HG02852 (cell line): ENCODE measurements at regions not wholly inside any gene's neighbourhood (a gene's known extent, or its start where the extent isn't known, plus 50 kb on each side); places are given as distances from the start of the nearest gene placed in this dataset.

Source experiments
- ATAC-seq: cut with Tn5 transposase; IDR thresholded peaks from one replicate; pipeline ENCODE4 v1.9.1; 2021; ENCODE audit warnings: mild to moderate bottlenecking, moderate library complexity; ENCODE audit not compliant: unreplicated experiment

DNA sequence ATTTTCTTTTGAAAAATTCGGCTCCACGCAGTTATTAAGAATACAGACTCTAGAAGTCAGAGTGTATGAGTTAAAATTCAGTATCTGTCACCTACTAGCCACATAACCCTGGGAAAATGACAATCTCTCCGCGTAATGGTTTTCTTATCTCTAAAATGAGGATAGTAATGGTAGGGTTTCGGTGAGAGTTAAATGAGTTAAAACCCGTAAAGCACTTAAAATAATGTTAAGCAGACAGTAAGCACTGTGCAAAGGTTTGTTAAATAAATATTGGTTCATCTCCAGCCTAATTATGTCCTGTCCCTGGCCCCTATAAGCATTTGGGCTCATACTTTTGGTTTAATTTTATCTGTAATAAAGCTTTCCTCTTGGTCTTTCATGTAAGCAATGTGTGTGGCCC, 350.8 kb upstream of the GRIA3 start:
- ATAC-seq, result no peak

DNA sequence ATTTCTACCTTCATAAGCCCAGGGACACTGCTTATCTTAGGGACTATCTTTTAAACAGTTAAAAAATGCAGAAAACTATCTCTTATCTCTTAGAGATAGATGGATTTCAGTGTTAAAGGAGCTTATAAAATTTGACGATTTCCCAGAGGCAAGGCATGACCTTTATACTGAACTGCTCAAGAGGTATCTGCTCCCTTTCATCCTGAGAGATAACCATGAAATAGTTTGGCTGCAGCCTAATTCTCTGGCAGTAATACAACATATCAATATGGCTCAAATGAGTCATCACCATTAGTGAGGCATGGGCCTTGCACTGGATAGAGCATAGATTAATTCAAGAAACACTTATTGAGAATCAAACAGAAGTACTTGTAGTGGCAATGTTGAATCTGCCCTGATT, 348.2 kb upstream of the GRIA3 start:
- ATAC-seq, result no peak

DNA sequence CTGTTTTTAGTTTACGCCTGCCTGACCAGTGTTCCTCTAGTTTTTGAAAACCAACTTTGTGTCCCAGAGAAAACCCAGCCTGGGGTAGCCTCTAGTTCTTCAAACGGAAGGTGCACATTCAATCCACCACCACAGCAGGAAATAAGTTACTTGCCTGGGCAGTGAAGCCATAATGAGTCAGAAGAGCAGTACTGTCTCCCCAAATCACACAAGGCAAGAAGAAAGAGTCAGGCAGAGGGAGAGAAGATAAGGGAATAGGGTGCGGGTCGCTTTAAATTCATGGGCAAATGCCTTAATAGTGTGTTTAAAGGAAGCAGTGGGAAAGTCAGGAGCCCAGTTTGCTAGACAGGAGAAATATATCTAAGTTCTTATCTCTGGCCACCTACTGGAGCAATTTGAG, 333.8 kb upstream of the GRIA3 start:
- no peak for ATAC-seq

DNA sequence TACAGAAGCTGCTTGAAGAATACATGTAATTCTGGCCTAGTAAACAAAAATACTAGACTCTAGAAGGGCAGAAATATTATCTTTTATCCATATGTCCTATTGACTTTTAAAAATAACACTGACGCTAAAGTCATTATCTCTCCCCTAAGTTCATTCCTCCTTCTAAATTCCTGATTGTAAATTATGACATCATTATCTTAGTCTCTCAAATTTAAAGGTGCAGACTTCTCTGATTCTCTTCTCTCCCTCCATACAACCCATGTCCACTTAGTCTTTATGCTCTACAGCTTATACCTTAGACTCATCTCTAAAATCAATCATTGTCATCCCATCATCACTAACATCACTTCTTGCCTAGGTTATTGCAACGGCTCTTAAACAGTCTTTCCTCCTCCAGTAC, 327.9 kb upstream of the GRIA3 start:
- no peak for ATAC-seq

DNA sequence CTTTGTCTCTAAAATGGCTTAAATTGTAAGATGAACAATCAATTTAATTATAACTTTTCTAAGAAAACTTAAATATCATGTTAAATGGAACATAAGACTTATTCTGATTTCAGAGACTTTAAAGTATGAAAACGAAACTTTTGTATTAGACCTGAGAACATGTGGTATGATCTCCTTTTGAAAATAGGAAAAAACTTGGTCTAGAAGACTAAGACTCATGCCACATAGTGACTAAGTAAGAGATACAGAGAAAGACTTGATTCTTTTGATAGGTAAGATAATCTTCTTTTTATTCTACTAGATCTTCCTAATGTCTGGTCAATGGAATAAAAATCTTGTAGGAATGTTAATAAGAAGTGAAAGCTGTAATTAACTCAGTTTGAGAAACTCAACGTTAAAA, 326.3 kb upstream of the GRIA3 start:
- ATAC-seq, result no peak

DNA sequence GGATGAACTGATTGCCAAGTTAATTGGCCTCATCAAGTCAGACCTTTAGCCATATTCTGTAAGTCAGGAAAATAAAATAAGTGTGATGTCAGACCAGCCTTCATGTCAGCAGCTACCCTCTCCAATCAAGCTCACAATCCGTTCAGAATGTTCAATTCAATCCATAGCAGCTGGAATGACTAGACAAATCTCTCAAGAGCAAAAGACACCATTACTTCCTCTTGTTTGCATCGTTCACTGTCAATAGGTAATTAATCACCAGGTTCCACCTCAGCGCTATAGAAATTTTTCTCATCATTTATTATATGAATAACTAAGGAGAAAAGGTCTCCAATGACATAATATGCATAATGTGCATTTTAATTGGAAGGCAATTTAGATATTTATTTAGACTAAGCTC, 321.0 kb upstream of the GRIA3 start:
- ATAC-seq, result no peak

DNA sequence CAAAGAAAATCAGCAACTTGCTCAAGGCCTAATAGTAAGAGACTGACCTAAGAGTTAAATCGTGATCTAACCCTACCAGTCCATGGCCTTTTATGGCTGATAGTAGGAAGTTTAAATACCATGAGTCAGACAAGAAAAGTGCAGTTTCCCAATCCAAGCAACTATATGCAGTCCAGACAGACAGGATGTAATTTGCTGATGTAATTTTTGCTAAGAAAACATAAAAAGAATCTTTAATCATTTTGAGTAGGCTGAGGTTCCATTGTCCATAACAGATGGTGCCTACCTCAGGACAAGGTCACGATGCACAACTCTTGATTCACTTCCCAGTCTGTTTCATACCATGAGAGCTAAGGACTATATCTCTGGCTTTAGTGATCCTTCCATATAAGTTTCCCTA, 317.5 kb upstream of the GRIA3 start:
- no peak for ATAC-seq

DNA sequence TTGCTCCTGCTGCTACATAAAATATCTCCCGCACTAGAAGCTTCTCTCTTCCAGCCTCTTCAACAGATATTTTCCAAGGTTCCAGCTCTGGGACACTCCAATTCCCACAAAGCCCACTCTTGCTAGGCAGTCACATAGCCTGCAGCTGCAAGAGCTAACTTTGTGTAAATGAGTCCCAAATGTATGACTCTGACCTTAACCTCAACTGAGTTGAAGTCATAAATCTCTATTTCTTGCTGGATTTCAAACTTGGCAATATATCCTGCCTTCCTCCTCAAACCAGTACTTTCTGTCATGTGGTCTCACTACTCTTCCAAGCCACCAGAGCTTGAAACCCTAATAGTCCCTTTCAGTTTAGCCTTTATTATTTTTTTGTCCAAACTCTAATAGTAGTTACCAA, 315.4 kb upstream of the GRIA3 start:
- ATAC-seq, result no peak

DNA sequence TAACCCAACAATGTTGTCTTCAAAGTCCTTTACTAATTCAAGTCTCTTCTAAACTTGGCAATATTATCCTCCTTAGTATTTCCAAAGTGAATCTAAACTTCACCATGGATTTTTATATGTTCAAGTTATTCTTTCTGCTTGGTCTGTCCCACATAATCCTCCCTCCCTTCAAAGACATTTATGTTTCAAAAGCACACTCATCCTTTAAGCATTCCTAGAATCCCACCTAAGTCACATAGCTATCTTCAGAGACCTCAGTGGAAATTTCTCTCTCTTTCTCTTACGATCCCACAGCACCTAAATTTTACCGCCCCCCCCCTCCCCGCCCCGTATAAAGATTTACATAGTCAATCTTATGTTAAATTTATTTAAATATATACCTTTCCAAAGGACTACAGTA, 314.9 kb upstream of the GRIA3 start:
- ATAC-seq, result no peak

DNA sequence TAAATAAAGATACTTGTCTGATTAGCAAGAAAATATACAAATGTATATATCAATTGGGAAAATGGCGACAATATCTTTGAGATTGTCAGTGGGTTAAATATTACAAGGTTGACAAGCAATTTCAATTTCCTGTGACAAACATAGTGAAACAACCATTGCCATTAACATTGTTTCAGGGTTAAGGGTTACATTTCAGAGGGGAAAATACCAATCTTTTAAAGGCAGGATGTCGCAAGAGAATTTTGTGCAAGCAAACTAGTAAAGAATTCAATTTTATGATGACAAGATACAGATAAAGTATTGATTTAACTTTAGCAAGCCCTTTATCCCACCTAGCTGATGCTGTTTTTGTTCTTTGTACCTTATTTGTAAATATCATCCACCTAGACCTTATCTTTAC, 305.8 kb upstream of the GRIA3 start:
- no peak for ATAC-seq

DNA sequence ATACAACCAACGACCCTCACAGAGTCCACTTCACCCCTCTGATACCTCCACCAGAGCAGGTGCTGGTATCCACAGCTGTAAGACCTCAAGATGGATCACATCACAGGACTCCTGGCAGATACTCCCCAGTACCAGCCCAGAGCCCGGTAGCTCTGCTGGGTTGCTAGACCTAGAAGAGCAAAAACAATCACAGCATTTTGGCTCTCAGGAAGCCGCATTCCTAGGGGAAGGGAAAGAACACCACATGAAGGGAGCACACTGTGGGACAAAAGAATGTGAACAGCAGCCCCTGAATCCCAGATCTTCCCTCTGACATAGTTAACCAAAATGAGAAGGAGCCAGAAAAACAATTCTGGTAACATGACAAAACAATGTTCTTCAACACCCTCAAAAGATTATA, 303.1 kb upstream of the GRIA3 start:
- no peak for ATAC-seq

DNA sequence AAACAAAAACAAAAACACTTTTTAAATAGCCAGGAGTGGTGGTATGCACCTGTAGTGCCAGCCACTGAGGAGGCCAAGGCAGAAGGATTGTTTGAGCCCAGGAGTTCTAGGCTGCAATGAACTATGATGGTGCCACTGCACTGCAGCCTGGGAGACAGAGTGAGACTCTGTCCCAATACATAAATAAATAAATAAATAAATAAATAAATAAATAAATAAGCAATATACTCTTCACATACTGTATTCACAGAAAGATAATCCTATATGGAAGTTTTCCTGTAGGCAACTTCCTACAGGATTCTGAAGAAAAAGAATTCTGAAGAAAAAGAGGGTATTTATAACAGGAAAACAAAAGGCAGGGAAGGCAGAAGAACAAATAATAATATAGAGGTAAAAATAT, 293.3 kb upstream of the GRIA3 start:
- ATAC-seq, result no peak

DNA sequence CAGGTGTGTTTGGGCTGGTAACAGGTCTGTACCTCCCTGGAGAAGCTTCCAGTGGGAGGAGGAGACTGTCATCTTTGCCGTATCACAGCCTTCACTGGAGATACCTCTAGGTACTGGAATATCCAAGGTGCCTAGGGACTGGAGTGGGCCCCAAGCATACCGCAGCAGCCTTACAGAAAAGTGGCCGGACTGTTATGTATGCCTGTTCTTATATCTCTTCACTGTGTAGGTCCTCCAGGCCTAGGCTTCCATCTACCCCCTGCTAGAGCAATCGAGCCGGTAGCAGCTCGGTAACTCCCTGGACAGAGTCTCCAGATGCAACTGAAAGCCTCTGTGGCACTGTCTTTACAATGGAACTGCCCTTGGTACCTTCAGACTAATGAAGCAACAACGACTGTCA, 277.4 kb upstream of the GRIA3 start:
- no peak for ATAC-seq

DNA sequence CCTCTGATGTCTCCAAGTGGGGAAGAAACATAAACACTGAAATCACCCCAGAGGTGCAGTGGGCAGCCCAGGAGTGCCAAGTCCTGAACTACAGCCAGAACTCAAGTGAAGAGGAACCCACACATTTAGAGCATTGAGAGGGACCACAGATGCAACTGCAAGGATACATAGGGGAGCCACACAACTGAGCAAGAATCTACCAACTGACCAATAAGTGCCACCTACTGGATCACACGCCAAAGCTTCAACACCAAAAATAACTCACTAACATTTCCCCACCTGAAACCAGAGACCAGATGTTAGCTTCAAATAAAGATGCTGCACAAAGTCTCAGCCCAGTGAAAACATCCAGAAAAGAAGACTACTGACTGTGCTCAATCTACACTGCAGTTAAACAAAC, 276.7 kb upstream of the GRIA3 start:
- ATAC-seq, result no peak

DNA sequence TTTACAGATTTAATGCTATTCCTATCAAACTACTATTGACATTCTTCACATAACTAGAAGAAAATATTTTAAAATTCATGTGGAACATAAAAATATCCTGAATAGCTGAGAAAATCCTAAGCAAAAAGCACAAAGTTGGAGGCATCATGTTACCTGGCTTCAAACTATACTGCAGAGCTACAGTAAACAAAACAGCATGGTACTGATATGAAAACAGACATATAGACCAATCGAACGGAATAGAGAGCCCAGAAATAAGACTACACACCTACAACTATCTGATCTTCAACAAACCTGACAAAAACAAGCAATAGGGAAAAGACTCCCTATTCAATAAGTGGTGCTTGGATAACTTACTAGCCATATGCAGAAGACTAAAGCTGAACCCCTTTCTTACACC, 273.4 kb upstream of the GRIA3 start:
- no peak for ATAC-seq

DNA sequence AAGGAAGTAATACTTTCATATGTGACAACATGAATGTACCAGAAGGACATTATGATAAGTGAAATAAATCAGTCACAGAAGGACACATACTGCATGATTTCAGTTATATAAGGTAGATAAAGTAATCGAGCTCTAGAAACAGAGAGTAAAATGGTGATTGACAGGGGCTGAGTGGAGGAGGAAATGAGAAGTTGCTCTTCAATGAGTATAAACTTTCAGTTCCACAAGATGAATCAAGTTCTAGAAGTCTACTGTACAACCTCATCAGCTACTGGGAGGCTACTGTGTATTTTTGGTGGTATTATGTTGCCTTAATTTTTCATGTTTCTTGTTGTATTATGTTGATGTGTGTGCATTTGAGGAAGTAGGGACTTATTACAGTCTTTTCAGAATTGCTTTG, 270.9 kb upstream of the GRIA3 start:
- ATAC-seq, result no peak

DNA sequence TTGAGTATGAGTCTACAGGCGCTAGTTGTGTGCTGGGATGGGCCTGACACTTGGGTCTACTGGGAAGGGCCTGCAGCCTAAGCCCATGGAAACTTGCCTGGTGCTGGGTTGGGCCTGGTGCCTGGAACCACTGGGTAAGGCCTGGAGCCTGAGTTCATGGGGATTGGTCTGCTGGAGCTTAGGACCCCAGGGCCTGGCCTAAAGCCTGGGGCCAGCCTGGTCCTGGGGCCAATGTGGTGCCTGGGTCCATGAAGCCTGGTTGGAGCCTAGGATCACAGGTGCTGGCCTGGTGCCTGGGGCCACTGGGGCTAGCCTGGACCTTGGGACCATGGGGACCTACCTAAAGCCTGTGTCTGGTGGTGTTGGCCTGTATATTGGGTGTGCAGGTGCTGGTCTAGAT, 270.3 kb upstream of the GRIA3 start:
- no peak for ATAC-seq

DNA sequence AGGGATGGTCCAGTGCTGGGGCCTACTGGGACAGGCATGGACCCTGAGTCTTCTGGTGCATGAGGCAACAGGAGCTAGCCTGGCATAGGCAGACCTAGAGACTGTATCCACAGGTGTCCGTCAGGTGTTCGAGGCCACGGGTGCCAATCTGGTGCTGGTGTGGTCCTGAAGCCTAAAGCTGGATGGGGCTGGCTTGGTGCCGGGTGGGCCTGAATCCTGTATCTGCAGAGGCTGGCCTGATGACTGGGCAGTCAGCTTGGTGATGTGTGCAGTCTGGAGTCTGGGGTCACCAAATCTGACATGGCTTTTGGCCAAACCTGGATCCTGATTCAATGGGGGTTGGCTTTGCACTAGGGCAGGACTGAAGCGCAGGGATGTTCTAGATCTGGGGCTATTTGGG, 269.8 kb upstream of the GRIA3 start:
- ATAC-seq, result no peak

DNA sequence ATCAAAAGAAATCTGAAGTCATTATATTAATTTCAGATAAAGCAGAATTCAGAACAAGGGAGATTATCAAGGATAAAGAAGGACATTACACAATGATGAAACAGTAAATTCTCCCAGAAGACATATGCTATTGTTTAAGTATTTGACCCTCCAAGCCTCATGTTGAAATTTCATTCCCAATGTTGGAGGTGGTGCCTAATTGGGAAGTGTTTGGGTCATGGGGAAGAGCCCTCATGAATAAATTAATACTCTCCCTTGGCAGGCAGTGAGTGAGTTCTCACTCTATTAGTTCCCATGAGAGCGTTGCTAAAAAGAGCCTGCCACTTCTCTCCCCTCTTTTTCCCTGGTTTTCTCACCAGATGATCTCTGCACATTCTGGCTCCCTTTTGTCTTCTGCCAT, 249.9 kb upstream of the GRIA3 start:
- ATAC-seq, result no peak

DNA sequence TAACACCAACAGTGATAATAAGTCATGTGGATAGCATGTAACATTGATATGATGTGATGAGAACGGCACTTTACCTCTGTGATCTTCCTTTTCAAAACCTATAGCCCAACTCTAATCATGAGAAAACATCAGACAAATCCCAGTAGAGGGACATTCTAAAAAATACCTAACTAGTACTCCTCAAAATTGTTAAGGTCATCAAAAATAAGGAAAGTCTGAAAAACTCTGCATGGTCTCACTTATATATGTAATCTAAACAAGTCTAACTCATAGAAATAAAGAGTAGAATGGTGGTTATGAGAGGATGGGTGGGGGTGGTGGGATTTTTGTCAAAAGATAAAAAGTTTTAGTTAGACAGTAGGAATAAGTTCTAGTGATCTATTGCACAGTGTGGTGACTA, 243.9 kb upstream of the GRIA3 start:
- no peak for ATAC-seq

DNA sequence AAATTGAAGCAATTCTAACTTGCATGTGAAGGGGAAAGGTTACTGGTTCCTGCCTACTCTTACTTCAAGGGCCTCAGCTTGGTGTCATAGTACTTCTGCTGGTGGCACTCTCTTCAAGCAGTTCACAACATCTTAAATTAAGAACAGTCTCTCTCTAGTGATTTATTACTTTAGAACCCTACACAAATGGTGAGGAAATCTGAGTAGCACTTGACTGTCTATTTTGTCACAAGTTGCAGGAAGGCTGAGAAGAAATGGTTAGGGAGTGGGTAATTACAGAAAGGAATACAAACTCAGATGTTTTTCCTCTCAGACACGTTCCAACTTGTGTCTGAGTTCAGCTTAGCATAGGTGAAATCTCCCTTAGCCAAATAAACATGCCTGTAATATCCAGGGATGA, 242.3 kb upstream of the GRIA3 start:
- no peak for ATAC-seq

DNA sequence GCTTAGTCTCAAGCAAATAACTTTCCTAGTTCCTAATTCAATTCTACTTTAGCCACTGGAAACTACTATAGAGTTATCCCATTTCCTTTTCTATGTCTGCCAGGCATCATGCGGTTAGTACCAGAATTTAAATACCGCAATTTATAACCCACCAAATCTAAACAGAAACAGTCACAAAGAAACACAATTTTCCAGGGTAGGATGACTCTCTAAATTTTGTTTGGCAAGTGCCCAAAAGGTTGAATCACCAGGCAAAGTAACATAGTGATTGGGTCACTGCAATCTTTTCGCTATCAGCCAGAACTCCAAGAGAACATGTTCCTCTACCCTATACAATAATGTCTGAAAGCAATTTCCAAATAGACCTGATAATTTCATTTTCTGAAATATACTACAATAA, 240.2 kb upstream of the GRIA3 start:
- ATAC-seq, result no peak

DNA sequence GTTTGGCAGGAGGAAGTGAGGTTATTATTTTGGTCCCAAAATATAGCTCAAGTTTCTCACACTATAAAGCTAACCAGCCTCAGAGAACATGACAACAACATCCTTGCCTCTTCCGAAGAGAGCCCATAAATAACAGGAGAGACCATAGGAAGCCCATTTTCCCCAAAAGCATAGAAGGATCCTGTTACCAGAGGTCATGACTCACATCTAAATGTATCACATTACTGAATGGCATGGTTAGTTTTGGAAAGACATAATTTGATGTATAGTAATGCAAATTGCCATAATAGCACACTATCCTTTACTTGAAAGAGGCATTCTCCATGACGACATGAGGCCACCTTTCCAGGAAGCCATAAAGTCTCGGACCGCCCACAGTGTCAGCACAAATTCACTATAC, 238.8 kb upstream of the GRIA3 start:
- ATAC-seq, result no peak

DNA sequence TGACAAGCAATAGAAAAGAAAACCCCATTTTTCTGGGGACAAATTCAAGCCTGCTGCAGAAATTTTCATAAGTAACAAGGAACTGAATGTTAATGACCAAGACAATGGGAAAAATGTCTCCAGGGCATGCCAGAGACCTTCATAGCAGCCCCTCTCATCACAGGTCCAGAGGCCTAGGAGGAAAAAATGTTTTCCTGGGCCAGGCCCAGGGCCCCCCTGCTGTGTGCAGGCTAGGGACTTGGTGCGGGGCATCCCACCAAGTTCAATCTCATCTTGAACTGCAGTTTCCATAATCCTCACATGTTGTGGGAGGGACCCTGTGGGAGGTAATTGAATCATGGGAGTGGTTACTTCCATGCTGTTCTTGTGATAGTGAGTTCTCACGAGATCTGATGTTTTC, 211.5 kb upstream of the GRIA3 start:
- no peak for ATAC-seq
